NT2/D1 (cell line): ENCODE measurements at regions not wholly inside any gene's neighbourhood (a gene's known extent, or its start where the extent isn't known, plus 50 kb on each side); places are given as distances from the start of the nearest gene placed in this dataset.

Experiments used
- SUZ12 ChIP-seq: IDR thresholded peaks from 2 replicates; pipeline ENCODE4 v1.6.1; 2011; ENCODE audit not compliant: insufficient read length, insufficient read depth; ENCODE audit errors: extremely low read depth
- YY1 ChIP-seq: IDR thresholded peaks from 2 replicates; pipeline ENCODE4 v1.6.1; 2011; ENCODE audit not compliant: insufficient read length, insufficient read depth
- ZNF274 ChIP-seq: IDR thresholded peaks from 2 replicates; pipeline ENCODE4 v1.6.1; 2011; ENCODE audit warnings: mild to moderate bottlenecking, low read depth, low read length

- TF ChIP-seq SUZ12: no peak
- TF ChIP-seq ZNF274: no peak
- no peak for TF ChIP-seq YY1
These were observed 275.3 kb downstream of the HTR1A start for GRCh38 chr5:63686938-63687337.
